Erythroblast (primary cell): ENCODE measurements at regions not wholly inside any gene's neighbourhood (a gene's known extent, or its start where the extent isn't known, plus 50 kb on each side); places are given as distances from the start of the nearest gene placed in this dataset.

Source experiments
- GATA1 ChIP-seq: IDR thresholded peaks from 2 replicates; pipeline ENCODE4 v1.6.1; 2011; ENCODE audit warnings: low read depth, mild to moderate bottlenecking, control low read depth, low read length, moderate library complexity
- POLR2A ChIP-seq: IDR thresholded peaks from 2 replicates; pipeline ENCODE4 v1.6.1; 2011; ENCODE audit warnings: mild to moderate bottlenecking, low read length

- TF ChIP-seq POLR2A, result peak; percentile 18
- no peak for TF ChIP-seq GATA1
Measured at GRCh38 chrX:109840585-109840984, 107.5 kb upstream of the ACSL4 start.
